ENCODE measurements at regions not wholly inside any gene's neighbourhood (a gene's known extent, or its start where the extent isn't known, plus 50 kb on each side); places are given as distances from the start of the nearest gene placed in this dataset.

- H3K79me2 ChIP-seq, result no peaks in the 10 kb centered on the region
- H3K9me3 ChIP-seq (ENCODE audit: control insufficient read depth, low read length), result no peaks in the 10 kb centered on the region
- no peak overlapping the region for H3K9ac ChIP-seq
- no peak overlapping the region for H3K4me2 ChIP-seq (ENCODE audit: low read length)
- TF ChIP-seq CTCF (IDR thresholded peaks at IDR 0.05), result no peak
- H3K4me3 ChIP-seq (ENCODE audit: low read depth, low read length), result no peak overlapping the region
- H3K36me3 ChIP-seq (ENCODE audit: control insufficient read depth, insufficient read depth, low read length), result no peaks in the 10 kb centered on the region
- H3K4me1 ChIP-seq, result no peaks in the 10 kb centered on the region
- H3K27ac ChIP-seq, result no peak overlapping the region
- no peak overlapping the region for H2AFZ ChIP-seq
- H3K27me3 ChIP-seq (ENCODE audit: control insufficient read depth, insufficient read depth, low read length), result no peaks in the 10 kb centered on the region
Observed at GRCh38 chr7:109821156-109821555, 1251.5 kb downstream of the DNAJB9 start.

GRCh38 chr7:109834851-109835250 lies 1256.1 kb upstream of the LRRN3 start:
- H3K79me2 ChIP-seq, result no peaks in the 10 kb centered on the region

GRCh38 chr7:109835577-109835976 lies 1255.3 kb upstream of the LRRN3 start:
- Histone ChIP-seq H3K27me3 (ENCODE audit: control insufficient read depth, insufficient read depth, low read length) (no peaks in the 10 kb centered on the region), H3K9me3 (ENCODE audit: control insufficient read depth, low read length) (no peaks in the 10 kb centered on the region), H3K79me2 (no peaks in the 10 kb centered on the region), H3K36me3 (ENCODE audit: control insufficient read depth, insufficient read depth, low read length) (no peaks in the 10 kb centered on the region), H3K4me1 (no peaks in the 10 kb centered on the region), H3K4me3 (ENCODE audit: low read depth, low read length) (no peak overlapping the region), H3K27ac (no peak overlapping the region), H3K9ac (no peak overlapping the region), H2AFZ (no peak overlapping the region), H3K4me2 (ENCODE audit: low read length) (no peak overlapping the region)
- no peak for TF ChIP-seq CTCF (IDR thresholded peaks at IDR 0.05)

More at GRCh38 chr7:109834851-109835250, 1256.1 kb upstream of the LRRN3 start:
- Histone ChIP-seq H3K4me1 (no peaks in the 10 kb centered on the region), H3K36me3 (ENCODE audit: control insufficient read depth, insufficient read depth, low read length) (no peaks in the 10 kb centered on the region), H3K27me3 (ENCODE audit: control insufficient read depth, insufficient read depth, low read length) (no peaks in the 10 kb centered on the region), H3K9me3 (ENCODE audit: control insufficient read depth, low read length) (no peaks in the 10 kb centered on the region), H3K4me3 (ENCODE audit: low read depth, low read length) (no peak overlapping the region), H3K27ac (no peak overlapping the region), H3K4me2 (ENCODE audit: low read length) (no peak overlapping the region), H2AFZ (no peak overlapping the region), H3K9ac (no peak overlapping the region)
- TF ChIP-seq CTCF (IDR thresholded peaks at IDR 0.05), result no peak

- H3K9ac ChIP-seq, result no peak overlapping the region
- H3K4me1 ChIP-seq, result no peaks in the 10 kb centered on the region
- no peaks in the 10 kb centered on the region for H3K9me3 ChIP-seq (ENCODE audit: control insufficient read depth, low read length)
- H3K36me3 ChIP-seq (ENCODE audit: control insufficient read depth, insufficient read depth, low read length), result no peaks in the 10 kb centered on the region
- H3K4me3 ChIP-seq (ENCODE audit: low read depth, low read length), result no peak overlapping the region
- no peaks in the 10 kb centered on the region for H3K27me3 ChIP-seq (ENCODE audit: control insufficient read depth, insufficient read depth, low read length)
- TF ChIP-seq CTCF (IDR thresholded peaks at IDR 0.05), result no peak
- no peaks in the 10 kb centered on the region for H3K79me2 ChIP-seq
- H3K27ac ChIP-seq, result no peak overlapping the region
- no peak overlapping the region for H2AFZ ChIP-seq
- no peak overlapping the region for H3K4me2 ChIP-seq (ENCODE audit: low read length)
Observed at GRCh38 chr7:109836016-109836415, 1254.9 kb upstream of the LRRN3 start.

- Histone ChIP-seq H3K9me3 (ENCODE audit: control insufficient read depth, low read length) (no peaks in the 10 kb centered on the region), H3K27ac (no peak overlapping the region), H3K4me3 (ENCODE audit: low read depth, low read length) (no peak overlapping the region), H3K9ac (no peak overlapping the region), H2AFZ (no peak overlapping the region), H3K27me3 (ENCODE audit: control insufficient read depth, insufficient read depth, low read length) (no peaks in the 10 kb centered on the region), H3K4me1 (no peaks in the 10 kb centered on the region), H3K79me2 (no peaks in the 10 kb centered on the region), H3K36me3 (ENCODE audit: control insufficient read depth, insufficient read depth, low read length) (no peaks in the 10 kb centered on the region), H3K4me2 (ENCODE audit: low read length) (no peak overlapping the region)
- no peak for TF ChIP-seq CTCF (IDR thresholded peaks at IDR 0.05)
Observed at GRCh38 chr7:109842386-109842785, 1248.5 kb upstream of the LRRN3 start.
